ENCODE measurements at regions not wholly inside any gene's neighbourhood (a gene's known extent, or its start where the extent isn't known, plus 50 kb on each side); places are given as distances from the start of the nearest gene placed in this dataset.
A peak's percentile ranks its signal among the peaks of the same experiment; 100 is the strongest.
"Not testable (repeated sequence)": the region's sequence is repeated elsewhere in the genome, so short reads cannot be mapped to it uniquely, and the experiment has no call there.

GRCh38 chrX:42290608-42291007 is 367.3 kb upstream of the CASK start:
- DNase-seq = no peak

- no peak for DNase-seq
Observed at GRCh38 chrX:42289492-42290385, 366.4 kb upstream of the CASK start.

- not testable (repeated sequence) for DNase-seq
Observed at GRCh38 chrX:42285681-42286080, 362.3 kb upstream of the CASK start.

GRCh38 chrX:42276982-42277690 is 353.8 kb upstream of the CASK start:
- no peak for DNase-seq

GRCh38 chrX:42274151-42274550 is 350.8 kb upstream of the CASK start:
- no peak for DNase-seq

GRCh38 chrX:42273387-42273786 is 350.0 kb upstream of the CASK start:
- no peak for DNase-seq

GRCh38 chrX:42269186-42269585 is 345.8 kb upstream of the CASK start:
- peak in 1 of 2 donors; percentile 2 for DNase-seq

GRCh38 chrX:42260854-42261253 is 337.5 kb upstream of the CASK start:
- no peak for DNase-seq

- no peak for DNase-seq
Observed at GRCh38 chrX:42248226-42248625, 324.9 kb upstream of the CASK start.

- no peak for DNase-seq
Observed at GRCh38 chrX:42247241-42247640, 323.9 kb upstream of the CASK start.

GRCh38 chrX:42246814-42247213 is 323.5 kb upstream of the CASK start:
- no peak for DNase-seq

GRCh38 chrX:42242004-42242403 is 318.6 kb upstream of the CASK start:
- no peak for DNase-seq

GRCh38 chrX:42241421-42241820 is 318.1 kb upstream of the CASK start:
- DNase-seq = no peak

- no peak for DNase-seq
Observed at GRCh38 chrX:42237956-42238355, 314.6 kb upstream of the CASK start.

GRCh38 chrX:42229533-42229932 is 306.2 kb upstream of the CASK start:
- no peak for DNase-seq

GRCh38 chrX:42220666-42221065 is 297.3 kb upstream of the CASK start:
- no peak for DNase-seq

- DNase-seq = no peak
Observed at GRCh38 chrX:42220083-42220482, 296.7 kb upstream of the CASK start.

GRCh38 chrX:42219231-42219630 is 295.9 kb upstream of the CASK start:
- DNase-seq = no peak

GRCh38 chrX:42195506-42195905 is 272.2 kb upstream of the CASK start:
- no peak for DNase-seq

GRCh38 chrX:42189576-42189975 is 266.2 kb upstream of the CASK start:
- no peak for DNase-seq

GRCh38 chrX:42188730-42189129 is 265.4 kb upstream of the CASK start:
- no peak for DNase-seq

GRCh38 chrX:42176789-42177188 is 253.4 kb upstream of the CASK start:
- DNase-seq = no peak

GRCh38 chrX:42175843-42176242 is 252.5 kb upstream of the CASK start:
- no peak for DNase-seq

GRCh38 chrX:42157923-42158322 is 234.6 kb upstream of the CASK start:
- not testable (repeated sequence) for DNase-seq
